ENCODE measurements at regions not wholly inside any gene's neighbourhood (a gene's known extent, or its start where the extent isn't known, plus 50 kb on each side); places are given as distances from the start of the nearest gene placed in this dataset.

DNA sequence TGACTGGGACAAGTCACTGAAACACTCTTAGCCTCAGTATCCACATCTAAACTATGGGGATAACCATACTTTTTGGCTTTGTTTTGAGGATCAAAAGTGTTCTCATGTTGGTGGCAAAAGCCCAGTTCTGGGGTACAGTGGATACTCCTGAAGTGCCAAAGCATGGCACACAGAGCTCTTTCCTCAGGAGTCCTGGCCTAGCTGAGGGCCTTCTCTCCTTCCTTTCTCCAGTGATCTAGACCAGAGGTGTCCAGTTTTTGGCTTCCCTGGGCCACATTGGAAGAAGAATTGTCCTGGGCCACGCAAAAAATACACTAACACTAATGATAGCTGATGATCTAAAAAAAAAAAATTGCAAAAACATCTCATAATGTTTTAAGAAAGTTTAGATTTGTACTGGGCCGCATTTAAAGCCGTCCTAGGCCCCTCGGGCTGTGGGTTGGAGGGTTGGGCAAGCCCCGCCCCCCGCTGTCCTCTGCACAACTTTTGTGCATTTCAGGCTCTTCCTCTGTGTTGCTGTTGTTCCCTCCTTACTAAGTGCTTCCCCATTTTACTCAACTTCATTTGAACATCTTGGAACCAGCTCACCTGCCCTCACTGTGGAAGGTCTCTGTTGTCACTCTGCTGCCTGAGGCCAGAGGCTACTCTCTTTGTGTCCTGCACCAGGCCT, 337.0 kb downstream of the CYRIA start:
- no peak overlapping the region for H3K4me3 ChIP-seq (ENCODE audit: extremely low read depth in 1 of 4, insufficient read depth in 2 of 4, low read depth in 3 of 4, low read length in 4 of 4)
- no peak overlapping the region for H4K91ac ChIP-seq (replicated peaks; ENCODE audit: insufficient read length, low read length)
- no peaks in the 10 kb centered on the region for H3K9me3 ChIP-seq (ENCODE audit: insufficient read depth in 2 of 2, low read depth in 1 of 2, low read length in 1 of 2)
- H4K8ac ChIP-seq (ENCODE audit: extremely low read depth, insufficient read depth, low read length): no peak overlapping the region
- no peaks in the 10 kb centered on the region for H3K79me1 ChIP-seq (ENCODE audit: low read depth, low read length)
- CTCF ChIA-PET (ENCODE audit: partially characterized antibody): interaction anchor here (0.9 to 1.8 kb wide), 4 partner anchors 8 to 387 kb away, joined by 3 to 4 read pairs (median 3); no protein-coding TSS in a partner anchor
- H3K4me2 ChIP-seq (ENCODE audit: insufficient read depth in 1 of 2, low read depth in 2 of 2, low read length in 2 of 2): no peak overlapping the region
- H2AFZ ChIP-seq (ENCODE audit: low read length): no peak overlapping the region; the same call in 1 of the 2 replicates
- no peak overlapping the region for H3K9ac ChIP-seq (replicated peaks in 1 of 4; ENCODE audit: extremely low read depth in 1 of 4, low read depth in 3 of 4, low read length in 3 of 4)
- H3K23me2 ChIP-seq (ENCODE audit: low read depth, low read length): no peaks in the 10 kb centered on the region; the same call in 1 of the 2 replicates
- no peaks in the 10 kb centered on the region for H3K36me3 ChIP-seq (ENCODE audit: control insufficient read depth in 2 of 4, insufficient read depth in 4 of 4, low read length in 3 of 4)
- DNase-seq (ENCODE audit: low read depth in 1 of 2, low spot score in 2 of 2) (no peak), FAIRE-seq (no peak)
- no peak overlapping the region for H3K23ac ChIP-seq (ENCODE audit: insufficient read length)
- no peak overlapping the region for H3K4ac ChIP-seq (replicated peaks; ENCODE audit: insufficient read length, low read depth, low read length)
- WGBS, 2 experiments (ENCODE audit: extremely low coverage in 1 of 2, insufficient coverage in 1 of 2, insufficient read length in 1 of 2, insufficient replicate concordance in 2 of 2, low coverage in 1 of 2, low lambda C conversion rate in 2 of 2, missing lambda C conversion rate in 1 of 2): 96% methylated on average over 6 of the region's 6 CpGs; no CpG with 5 or more reads in 1 of the 2 experiments
- no peak overlapping the region for H3K14ac ChIP-seq (ENCODE audit: insufficient read length)
- H2BK15ac ChIP-seq (ENCODE audit: low read length): no peak overlapping the region
- 0 out of 7 replicates have a peak, but pooled peaks cover 0 to 3% (median 1%) of the 10 kb centered on the region in 4 experiments for H3K27me3 ChIP-seq (replicated peaks in 1 of 4; ENCODE audit: control insufficient read depth in 3 of 4, extremely low read depth in 1 of 4, insufficient read depth in 3 of 4, low read length in 3 of 4)
- no peak overlapping the region for H2BK20ac ChIP-seq (ENCODE audit: low read length)
- POLR2A ChIA-PET (ENCODE audit: partially characterized antibody): no interaction called here
- H3K27ac ChIP-seq (ENCODE audit: low read depth, low read length): no peak overlapping the region
- H2AK5ac ChIP-seq (ENCODE audit: low read depth, low read length): no peak overlapping the region
- no peak overlapping the region for H3K18ac ChIP-seq (ENCODE audit: extremely low read depth, low read length)
- H2BK12ac ChIP-seq (ENCODE audit: low read depth, low read length): no peak overlapping the region
- H2BK5ac ChIP-seq (ENCODE audit: low read depth, low read length): no peak overlapping the region
- H3K79me2 ChIP-seq (ENCODE audit: control insufficient read depth in 1 of 2, insufficient read depth in 2 of 2, low read length in 2 of 2): no peaks in the 10 kb centered on the region
- no peak overlapping the region for H2BK120ac ChIP-seq (replicated peaks; ENCODE audit: low read depth, low read length)
- H3K4me1 ChIP-seq (replicated peaks in 1 of 4; ENCODE audit: control insufficient read depth in 3 of 4, insufficient read depth in 4 of 4, low read length in 3 of 4): peaks cover 9 to 16% (median 12%) of the 10 kb centered on the region in 4 experiments
- H3K56ac ChIP-seq (replicated peaks; ENCODE audit: insufficient read length, low read depth, low read length): no peak overlapping the region
- H4K20me1 ChIP-seq (replicated peaks in 1 of 2; ENCODE audit: control insufficient read depth in 1 of 2, insufficient read depth in 2 of 2, low read length in 2 of 2): no peaks in the 10 kb centered on the region
- no peak overlapping the region for H4K5ac ChIP-seq (ENCODE audit: insufficient read length, low read depth, low read length)
- no peak for TF ChIP-seq TCF12 (IDR thresholded peaks at IDR 0.05; ENCODE audit: low read depth, low read length)

Measured in H1 (cell line).